Smooth muscle cell of the brain vasculature (primary cell): ENCODE measurements at regions not wholly inside any gene's neighbourhood (a gene's known extent, or its start where the extent isn't known, plus 50 kb on each side); places are given as distances from the start of the nearest gene placed in this dataset.
A peak's percentile ranks its signal among the peaks of the same experiment; 100 is the strongest.

ENCODE experiments used
- DNase-seq: peaks from one replicate; pipeline ENCODE4 v3.0.0-alpha.2; 2012; ENCODE audit warnings: low read depth, low spot score

DNA sequence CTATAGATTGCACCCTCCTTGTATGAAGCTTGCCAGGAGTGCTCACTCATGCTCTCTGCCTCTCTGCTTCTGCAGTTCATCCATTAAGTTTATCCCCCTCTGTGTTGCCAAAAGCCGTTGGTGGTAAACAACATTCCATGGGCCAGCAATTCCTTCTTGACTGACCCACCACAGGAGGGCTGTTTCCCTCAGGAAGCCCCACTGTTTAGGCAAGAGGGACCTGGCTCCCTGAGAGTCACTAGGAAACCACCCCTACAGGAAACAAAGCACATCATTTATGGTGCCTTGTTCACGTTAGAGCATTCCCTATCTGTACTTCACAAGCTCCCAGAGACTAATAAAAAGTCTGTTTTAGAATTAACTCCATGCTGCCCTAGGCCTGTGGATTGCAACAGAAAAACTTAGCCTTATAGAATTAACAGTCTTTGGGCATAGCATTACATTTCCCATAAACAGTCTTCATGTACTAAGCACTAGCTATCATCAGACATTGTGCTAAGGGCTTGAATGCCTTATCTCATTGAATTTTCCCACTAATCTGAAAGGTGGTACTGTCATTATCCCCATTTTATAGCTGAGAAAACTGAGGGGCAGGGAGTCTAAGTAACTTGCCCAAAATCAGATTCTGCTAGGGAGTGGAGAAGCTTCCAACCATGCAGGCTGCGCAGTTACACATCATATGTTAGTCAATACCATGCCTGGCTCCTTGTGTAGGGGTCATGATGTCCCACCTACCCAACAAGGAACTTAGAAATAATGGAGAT, 149.9 kb downstream of the SHQ1 start:
- DNase-seq: peak; percentile 29

DNA sequence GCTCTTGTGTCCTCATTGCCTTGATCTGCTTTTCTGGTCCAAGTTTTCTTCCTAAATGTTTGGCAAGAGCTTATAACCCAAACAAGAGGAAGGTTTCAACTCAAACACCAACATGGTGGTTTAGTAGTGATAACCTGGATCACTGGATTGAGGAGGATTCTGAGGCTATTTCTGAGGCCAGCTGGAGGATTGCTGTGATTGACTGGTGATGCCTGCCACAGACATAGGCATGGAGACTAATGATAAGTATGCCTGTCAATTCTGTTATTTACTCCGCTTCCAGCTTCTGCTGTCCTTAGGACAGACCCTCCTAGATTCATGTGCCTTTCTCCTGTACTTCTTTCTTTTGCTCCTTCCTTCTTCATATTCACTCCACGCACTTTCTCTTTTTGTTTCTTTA, 150.5 kb downstream of the SHQ1 start:
- DNase-seq: no peak

DNA sequence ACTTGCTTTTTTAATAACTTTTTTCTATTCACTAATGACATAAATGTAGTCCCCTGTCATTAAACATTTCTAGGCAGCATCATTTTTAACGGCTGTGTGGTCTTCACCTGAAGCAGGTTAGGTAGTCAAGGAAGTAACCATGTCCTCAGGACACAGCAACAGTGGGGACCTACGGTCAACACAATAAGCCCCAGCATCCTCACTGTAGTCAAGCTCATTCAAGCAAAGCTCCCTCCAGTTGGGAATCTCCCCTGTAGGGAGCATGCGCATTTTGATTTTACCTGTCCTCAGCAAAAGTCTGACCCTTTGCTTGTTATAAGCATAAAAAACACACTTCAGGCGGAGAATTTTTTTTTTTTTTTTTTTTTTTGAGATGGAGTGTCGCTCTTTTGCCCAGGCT, 151.4 kb downstream of the SHQ1 start:
- DNase-seq: no peak

DNA sequence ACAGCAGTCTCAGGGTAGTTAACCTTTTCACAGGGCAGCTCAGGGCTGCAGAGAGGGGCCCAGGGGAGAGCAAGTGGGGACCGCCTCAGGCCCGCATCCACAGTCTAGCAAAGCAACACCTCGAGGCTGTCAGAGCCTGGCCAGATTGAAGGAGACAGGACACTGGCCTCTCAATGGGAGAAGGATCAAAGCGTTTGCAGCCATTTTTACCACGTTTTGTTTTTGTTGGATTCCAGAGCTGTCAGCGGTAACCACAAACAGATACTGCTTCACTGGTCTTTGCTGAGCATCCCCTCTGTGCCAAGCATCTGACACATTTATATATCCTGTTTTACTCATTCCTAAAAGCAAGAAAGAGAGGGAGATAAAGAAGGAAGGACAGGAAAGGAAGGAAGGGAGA, 153.8 kb downstream of the SHQ1 start:
- DNase-seq: peak; percentile 36

DNA sequence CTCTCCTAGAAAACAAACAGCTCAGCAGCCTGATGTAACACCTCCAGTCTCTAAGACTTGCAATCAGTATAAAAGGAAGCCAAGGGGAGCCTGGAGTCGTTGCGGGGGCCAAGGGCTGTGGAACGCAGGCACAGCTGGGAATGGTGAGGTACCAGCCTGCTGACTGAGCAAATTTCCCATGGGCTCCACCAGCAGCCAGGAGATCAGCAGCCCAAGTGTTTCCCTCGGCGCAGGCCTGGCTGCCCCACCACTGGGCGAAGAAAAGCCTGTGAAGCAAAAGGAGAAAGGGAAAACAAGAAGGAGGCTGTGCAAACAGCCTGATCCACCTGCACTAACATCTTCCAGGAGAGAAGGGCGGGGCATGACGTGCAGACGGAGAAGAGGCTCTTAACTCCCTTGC, 155.3 kb downstream of the SHQ1 start:
- no peak for DNase-seq

DNA sequence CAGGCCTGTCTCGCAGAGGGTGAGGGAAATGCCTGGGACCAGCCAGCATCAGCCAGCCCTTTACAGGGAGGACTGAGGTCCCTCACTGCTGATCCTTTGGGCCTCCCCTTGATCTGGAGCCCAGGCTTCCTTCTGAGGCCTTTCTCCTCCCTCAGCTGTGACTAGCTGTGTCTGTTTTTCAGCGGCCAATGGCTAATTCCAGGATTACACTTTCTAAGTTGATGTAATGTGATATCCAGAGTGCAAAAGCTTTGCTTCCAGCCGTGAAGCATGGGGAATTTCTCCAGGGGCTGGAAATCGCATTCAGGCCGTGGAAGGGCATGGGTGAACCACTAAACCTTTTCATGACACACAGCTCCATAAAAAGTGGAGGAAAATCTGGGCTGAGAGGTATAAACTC, 157.6 kb downstream of the SHQ1 start:
- no peak for DNase-seq

DNA sequence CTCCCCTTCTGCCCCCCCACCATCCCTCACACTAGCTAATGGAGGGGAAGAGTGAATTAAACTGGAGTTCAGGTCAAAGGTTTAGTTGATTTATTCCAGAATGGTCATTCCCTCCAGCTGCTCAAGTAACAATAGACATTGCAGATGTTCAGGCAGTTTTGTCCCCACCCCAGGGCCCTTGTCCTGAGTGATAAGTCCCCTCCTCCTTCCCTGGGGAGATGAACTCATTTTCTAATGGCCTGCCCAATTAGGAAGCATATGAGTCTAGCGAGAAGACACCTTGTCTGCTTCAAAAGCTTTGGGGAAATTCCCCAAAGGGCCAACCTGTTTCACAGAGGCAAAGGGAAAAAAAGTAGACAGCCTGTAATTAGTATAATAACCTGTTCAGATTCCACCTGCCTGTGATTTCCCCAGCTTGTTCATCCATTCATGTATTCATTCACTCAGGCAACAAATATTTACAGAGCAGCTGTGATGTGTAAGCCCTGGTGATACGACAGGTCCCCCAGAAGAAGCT, 165.3 kb downstream of the SHQ1 start:
- DNase-seq: no peak

DNA sequence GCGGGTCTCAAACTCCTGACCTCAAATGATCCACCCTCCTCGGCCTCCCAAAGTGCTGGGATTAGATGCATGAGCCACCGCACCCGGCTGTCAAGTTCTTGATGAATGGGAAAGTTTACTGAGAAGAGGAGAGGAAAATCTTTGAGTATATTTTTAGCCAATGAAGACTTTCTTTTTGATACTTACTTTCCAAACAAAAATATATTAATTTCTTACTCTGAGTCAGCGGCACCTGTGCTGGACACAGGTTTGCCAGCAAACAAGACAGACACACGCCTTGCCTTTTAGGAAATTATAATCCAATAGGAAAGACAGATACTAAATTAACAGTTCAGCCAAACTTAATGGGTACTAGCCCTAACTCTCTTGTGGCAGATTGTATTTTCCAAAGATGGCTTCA, 166.6 kb downstream of the SHQ1 start:
- no peak for DNase-seq

DNA sequence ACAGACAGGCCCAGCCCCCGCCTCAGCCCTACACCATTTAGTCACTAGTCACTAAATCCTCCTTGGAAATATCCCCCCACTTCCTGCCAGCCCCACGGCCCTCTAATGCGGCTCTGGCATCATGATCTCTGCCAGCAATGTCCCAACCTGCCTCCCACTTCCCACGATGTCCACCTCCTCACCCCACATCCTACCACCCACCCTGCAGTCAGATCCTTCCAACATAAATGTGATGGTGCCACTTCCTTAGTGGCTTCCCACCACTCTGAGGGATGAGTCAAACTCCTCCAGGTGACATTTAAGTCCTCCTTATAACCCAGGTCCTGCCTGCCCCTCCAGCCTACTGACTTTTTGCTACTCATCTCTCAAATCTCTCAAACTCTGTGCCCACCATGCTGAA, 167.5 kb downstream of the SHQ1 start:
- DNase-seq: no peak

DNA sequence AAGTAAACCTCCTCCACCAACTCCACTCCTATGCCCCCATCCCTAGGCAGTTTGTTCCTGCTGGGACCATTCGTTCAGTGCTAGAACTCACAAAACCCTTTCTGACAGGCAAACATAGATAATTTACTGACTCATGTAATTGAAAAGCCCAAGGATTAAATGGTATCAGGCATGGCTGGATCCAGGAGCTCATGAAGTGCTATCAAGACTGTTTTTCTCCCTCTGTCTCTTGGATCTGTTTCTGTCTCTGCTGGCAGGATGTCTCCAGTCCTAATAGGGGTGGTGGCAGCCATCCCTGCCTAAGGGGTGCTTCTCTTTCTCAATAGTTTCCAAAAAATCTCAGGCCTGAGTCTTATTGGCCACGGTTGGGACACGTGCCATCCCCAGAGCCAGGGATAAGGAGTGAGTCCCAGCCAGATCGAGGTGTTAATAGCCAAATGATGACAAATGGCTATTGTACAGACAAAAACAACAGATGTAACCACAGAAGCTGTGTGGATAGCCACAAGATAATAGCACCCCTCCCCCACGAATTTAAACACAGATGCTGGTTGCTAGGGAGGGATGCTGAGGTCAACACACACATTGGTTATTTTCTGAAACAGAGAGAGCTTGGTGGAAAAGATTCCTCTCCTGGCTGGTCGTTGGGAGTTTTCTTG, 168.6 kb downstream of the SHQ1 start:
- DNase-seq: no peak

DNA sequence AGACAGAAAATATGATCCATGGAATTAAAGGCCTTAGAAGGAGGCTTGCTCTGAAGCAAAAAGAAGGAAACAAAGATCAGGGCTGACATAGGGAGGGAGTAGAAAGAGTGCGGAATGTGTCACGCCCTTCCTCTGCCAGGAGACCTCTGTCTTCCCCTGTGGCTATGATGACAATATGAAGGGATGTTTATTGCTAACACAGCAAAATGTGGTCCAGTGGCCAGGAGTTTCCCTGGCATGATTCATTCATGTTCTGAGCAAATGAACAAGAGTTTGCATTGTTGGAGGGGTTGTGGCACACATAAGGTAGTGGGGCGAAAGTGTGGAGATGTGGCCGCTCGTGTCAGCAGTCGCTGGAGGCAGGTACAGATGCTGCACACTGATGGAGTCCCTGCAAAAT, 169.4 kb downstream of the SHQ1 start:
- no peak for DNase-seq

DNA sequence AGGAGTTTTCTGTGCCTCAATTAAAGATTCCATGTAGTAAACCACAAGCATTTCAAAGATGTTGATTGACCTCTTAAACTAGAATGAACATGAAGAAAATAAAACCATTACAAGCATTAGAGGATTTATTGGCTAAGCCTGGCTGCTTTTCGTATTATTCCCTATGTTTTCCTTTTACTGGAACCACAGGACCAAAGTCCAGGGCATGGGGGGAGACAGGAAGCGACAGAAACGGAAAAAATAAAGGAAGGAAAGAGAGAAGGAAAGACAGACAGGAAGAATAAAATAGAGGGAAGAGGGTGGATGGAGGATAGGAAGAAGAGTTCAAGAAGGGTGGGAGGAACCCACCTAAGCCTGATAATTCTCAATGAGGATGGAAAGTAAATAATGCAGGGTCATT, 169.9 kb downstream of the SHQ1 start:
- no peak for DNase-seq

DNA sequence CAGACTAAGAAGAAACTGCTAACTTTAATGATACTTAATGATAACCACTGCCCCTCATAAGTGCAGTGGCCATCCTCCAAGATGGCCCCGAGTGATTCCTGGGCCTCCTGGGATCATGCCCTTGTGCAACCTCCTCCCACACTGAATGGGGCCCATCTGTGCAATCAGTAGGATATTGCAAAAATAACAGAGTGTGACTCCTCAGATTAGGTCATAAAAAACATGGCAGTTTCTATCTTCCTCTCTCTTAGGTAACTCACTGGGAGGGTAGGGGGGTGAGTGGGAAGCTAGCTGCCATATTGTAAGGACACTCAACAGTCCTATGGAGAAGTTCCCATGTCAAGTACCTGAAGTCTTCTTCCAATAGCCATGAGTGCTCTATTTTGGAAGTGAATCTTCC, 173.0 kb downstream of the SHQ1 start:
- no peak for DNase-seq

DNA sequence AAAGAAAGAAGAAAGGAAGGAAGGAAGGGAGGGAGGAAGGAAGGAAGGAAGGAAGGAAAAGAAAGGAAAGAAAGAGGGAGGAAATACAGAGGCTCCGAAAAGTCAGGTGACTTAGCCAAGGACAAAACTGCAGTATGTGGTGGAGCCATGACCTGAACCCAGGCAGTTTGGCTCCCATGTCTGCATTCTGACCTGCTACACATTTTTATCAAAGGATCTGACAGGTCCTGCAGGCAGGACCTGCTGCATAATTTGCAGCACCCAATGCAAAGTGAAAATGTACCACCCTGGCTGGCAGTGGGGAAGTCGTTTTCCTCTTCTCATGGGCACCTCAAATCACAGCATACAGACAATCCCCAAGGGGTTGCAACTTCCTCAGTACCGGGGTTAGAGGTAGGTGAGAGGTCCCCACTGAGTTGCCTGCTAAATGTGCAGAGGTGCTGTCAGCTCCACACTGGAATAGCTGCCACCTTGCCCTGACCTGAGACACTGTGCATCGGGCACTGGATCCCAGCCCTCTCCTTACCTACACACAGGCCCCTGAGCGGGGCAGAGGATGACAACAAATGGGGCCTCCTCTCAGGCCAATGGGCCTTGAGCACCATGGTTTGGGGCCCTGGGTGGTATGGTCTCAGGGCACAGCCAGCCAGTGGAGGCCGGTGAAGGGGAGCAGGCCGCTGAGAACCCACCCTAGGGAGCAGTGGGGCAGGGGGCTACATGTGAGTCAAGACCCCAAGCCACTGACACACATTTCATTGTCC, 175.1 kb downstream of the SHQ1 start:
- DNase-seq: no peak

DNA sequence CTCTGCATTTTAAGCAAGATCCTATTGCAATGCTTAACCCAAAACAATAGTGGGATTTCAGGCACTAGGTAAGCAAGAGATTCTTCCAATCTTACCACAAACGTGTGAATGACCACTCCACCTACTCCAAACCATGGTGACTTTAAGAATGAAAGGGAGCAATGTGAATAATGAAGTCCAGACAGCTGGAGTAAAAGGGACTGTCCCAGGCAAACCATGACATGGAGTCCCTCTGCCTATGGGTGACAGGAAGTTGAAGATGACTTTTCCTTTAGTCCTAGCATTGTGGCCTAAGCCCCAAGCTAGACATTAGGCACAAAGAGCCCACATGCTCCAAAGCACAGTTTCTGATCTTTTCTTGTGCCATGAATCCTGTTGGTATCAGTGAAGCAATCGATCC, 179.0 kb downstream of the SHQ1 start:
- DNase-seq: no peak

DNA sequence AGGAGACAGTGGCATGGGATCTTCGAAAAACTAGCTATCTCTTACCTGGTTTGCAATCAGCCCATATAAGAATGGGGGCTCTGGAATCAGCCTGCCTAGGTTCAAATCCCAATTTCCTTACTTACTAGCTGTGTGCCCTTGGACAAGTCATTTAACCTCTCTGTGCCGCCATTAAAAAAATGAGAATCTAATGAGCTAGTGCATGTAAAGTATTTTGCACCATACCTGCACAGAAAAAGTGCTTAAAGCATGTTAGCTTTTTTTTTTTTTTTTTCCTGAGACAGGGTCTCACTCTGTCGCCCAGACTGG, 181.8 kb downstream of the SHQ1 start:
- DNase-seq: no peak

DNA sequence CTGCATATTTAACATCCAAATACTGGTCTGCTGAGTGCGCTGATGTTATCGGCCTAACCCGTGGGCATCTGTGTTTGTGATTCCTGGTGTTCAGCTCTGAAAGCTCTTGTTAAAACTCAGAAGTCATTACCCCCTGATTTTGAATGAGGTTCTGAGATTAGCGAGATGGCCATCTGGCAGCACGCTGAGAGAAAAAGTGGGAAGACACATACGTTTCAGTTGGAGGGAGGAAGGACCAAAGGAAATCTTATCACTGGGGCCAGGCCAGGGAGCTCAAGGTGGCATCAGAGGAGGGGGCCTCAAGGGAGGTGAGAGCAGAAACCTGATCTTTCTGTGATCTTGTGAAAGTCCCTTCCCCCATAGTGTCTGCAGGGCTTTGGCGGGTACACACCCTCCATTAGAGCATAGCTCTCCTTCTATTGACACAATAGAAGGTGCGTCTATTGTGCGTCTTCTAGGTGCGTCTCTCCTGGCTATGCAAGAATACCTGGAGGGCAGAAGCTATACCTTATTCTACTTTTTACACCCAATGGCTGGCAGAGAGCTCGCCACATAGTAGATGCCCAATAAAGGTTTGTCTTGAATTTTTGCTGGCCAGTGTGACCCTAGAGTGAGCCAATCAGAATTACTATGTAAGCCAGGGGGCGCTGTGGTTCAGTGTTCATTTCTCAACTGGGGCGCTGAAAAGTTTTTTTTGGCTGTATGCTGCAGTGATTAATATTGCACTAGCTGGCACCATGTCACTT, 182.4 kb downstream of the SHQ1 start:
- DNase-seq: no peak

DNA sequence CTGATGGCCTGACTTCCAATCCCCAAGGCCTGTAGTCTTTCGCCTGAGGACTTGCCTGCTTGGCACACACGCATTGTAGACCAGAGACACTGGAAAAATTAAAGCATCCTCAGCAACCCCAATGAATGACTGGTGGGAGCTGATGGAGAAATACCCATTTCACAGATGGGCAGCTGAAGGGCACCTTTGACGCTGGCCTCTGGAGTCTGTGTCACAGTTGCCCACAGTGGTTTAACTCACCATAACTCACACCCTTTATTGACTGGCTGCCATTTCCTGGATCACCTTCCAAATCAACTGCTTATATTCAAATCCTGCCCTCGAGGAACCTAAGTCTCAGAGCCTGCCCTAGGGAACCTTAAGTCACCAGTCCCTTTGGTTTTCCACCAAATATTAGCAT, 183.1 kb downstream of the SHQ1 start:
- no peak for DNase-seq

DNA sequence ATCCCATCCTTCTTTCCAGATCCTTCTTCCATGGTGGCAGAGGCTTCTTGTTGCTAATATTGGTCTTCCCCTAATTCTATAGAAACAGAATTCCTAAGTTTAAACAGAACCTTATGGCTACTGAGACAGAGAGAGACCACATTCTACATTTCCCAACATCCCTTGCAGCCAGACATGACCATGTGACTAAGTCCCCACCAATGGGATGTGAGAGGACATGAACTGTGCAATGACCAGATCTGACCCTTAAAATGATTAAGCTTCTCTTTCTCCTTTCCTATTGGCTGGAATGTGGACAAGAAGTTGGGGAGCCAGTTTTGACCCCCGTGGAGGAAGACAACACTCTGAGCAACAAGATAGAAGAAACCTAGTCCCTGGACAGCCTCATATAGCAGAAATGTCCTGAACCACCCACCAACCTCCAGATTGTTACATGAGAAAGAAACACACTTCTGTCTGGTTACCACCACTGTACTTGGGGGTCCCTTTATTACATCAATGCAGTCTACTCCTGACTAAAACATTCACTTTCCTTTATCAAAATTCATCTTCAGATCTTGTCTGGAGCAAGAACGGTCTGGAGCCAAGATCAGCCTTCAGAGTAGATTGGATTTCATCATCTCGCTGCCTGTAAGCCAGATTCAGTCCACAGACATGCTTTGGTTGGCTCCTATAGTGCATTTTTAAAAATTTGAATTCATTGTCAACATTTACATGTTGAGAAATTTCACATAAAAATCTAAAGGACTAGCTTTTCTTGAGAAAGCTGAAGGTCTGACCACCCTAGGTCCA, 183.9 kb downstream of the SHQ1 start:
- no peak for DNase-seq

DNA sequence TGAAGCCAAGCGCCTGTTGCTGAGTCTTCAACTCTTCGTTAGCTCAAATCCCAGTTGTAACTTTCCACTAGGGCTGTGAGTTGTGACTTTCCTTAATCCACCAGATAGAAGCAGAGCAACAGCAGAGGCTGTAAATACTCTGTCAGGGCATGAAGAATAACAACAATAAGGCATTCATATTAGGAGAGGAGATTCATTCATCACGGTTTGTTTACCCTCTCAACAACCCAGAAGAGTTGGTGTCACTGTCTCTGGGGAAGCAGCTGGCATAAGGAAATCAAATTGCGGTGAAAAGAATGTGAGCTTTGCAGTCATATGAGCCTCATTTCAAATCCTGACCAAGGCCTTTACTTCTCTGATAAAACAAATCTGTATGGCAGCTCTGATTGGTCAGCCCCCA, 184.8 kb downstream of the SHQ1 start:
- no peak for DNase-seq

DNA sequence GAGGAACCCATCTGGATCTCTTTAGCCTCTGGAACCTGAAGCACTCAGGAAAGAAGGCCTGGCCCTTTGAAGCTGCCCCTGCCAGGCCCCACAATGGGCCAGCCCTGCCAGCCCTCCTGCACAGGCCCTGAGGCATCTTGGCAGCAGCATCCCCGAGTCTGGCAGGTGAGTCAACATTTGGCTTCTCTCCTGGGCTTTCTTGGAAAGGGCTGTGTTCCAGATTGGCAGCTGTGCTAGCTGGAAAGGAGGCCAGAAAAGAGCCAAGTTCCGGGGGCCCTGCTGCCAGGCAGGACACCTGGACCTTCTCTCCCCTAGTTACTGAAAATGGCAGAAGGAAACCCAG, 187.2 kb downstream of the SHQ1 start:
- no peak for DNase-seq
